Neural cell (in vitro differentiated cells): ENCODE measurements at regions not wholly inside any gene's neighbourhood (a gene's known extent, or its start where the extent isn't known, plus 50 kb on each side); places are given as distances from the start of the nearest gene placed in this dataset.

Source experiments
- EP300 ChIP-seq: fragments of 450-650 bp; conservative IDR thresholded peaks from 2 replicates; pipeline ENCODE4 v1.6.1; 2014; ENCODE audit warnings: antibody characterized with exemption, mild to moderate bottlenecking, moderate library complexity; ENCODE audit not compliant: poor library complexity, severe bottlenecking
- EZH2 ChIP-seq: fragments of 200-600, 300-800 bp; shearing (Covaris generic), sonication (generic); IDR thresholded peaks from 2 replicates; pipeline ENCODE4 v1.6.1; 2014; ENCODE audit warnings: antibody characterized with exemption, low read length, borderline replicate concordance, mild to moderate bottlenecking; ENCODE audit not compliant: insufficient read depth, poor library complexity, severe bottlenecking
- MXI1 ChIP-seq: fragments of 450-650 bp; conservative IDR thresholded peaks from 2 replicates; pipeline ENCODE4 v1.6.1; 2014; ENCODE audit warnings: antibody characterized with exemption, mild to moderate bottlenecking; ENCODE audit not compliant: poor library complexity, severe bottlenecking
- POLR2AphosphoS5 ChIP-seq: IDR thresholded peaks from 2 replicates; pipeline ENCODE4 v1.6.1; 2012
- TAF1 ChIP-seq: IDR thresholded peaks from 2 replicates; pipeline ENCODE4 v1.6.1; 2012; ENCODE audit warnings: low read depth
- TF ChIP-seq, protein P1 (sequence below): fragments of 450-650 bp; IDR thresholded peaks from 2 replicates; pipeline ENCODE4 v1.5.1; 2014; ENCODE audit warnings: antibody characterized with exemption, mild to moderate bottlenecking, moderate library complexity; ENCODE audit not compliant: poor library complexity, severe bottlenecking
- TF ChIP-seq, protein P2 (sequence below): IDR thresholded peaks from 2 replicates; pipeline ENCODE4 v1.6.1; 2012; ENCODE audit warnings: borderline replicate concordance

DNA sequence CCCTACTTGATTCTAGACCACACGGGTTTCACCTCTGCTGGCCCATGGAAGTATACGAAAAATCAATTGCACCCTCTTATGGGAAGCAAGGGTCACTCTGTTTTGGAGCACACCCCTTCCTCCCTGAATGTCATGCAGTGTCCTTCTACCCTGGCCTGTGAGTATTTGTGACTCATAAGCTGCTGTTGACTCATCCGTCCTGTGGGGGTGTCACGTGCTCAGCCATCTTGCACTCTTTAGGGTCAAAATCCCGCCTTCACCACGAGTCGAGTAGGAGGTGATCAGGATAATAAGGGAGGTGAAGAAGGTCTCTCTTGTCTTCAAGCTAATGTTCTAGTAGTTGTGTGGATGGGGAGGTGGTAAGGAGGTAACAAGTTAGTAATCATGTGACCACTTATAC is 341.0 kb upstream of the EEF2KMT start:
- TF ChIP-seq, protein P1, sequence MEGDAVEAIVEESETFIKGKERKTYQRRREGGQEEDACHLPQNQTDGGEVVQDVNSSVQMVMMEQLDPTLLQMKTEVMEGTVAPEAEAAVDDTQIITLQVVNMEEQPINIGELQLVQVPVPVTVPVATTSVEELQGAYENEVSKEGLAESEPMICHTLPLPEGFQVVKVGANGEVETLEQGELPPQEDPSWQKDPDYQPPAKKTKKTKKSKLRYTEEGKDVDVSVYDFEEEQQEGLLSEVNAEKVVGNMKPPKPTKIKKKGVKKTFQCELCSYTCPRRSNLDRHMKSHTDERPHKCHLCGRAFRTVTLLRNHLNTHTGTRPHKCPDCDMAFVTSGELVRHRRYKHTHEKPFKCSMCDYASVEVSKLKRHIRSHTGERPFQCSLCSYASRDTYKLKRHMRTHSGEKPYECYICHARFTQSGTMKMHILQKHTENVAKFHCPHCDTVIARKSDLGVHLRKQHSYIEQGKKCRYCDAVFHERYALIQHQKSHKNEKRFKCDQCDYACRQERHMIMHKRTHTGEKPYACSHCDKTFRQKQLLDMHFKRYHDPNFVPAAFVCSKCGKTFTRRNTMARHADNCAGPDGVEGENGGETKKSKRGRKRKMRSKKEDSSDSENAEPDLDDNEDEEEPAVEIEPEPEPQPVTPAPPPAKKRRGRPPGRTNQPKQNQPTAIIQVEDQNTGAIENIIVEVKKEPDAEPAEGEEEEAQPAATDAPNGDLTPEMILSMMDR: no peak
- TF ChIP-seq, protein P2, sequence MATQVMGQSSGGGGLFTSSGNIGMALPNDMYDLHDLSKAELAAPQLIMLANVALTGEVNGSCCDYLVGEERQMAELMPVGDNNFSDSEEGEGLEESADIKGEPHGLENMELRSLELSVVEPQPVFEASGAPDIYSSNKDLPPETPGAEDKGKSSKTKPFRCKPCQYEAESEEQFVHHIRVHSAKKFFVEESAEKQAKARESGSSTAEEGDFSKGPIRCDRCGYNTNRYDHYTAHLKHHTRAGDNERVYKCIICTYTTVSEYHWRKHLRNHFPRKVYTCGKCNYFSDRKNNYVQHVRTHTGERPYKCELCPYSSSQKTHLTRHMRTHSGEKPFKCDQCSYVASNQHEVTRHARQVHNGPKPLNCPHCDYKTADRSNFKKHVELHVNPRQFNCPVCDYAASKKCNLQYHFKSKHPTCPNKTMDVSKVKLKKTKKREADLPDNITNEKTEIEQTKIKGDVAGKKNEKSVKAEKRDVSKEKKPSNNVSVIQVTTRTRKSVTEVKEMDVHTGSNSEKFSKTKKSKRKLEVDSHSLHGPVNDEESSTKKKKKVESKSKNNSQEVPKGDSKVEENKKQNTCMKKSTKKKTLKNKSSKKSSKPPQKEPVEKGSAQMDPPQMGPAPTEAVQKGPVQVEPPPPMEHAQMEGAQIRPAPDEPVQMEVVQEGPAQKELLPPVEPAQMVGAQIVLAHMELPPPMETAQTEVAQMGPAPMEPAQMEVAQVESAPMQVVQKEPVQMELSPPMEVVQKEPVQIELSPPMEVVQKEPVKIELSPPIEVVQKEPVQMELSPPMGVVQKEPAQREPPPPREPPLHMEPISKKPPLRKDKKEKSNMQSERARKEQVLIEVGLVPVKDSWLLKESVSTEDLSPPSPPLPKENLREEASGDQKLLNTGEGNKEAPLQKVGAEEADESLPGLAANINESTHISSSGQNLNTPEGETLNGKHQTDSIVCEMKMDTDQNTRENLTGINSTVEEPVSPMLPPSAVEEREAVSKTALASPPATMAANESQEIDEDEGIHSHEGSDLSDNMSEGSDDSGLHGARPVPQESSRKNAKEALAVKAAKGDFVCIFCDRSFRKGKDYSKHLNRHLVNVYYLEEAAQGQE: no peak
- TF ChIP-seq EP300 (no peak), POLR2AphosphoS5 (no peak), MXI1 (no peak), EZH2 (no peak), TAF1 (no peak)
